ENCODE measurements at regions not wholly inside any gene's neighbourhood (a gene's known extent, or its start where the extent isn't known, plus 50 kb on each side); places are given as distances from the start of the nearest gene placed in this dataset.

DNA sequence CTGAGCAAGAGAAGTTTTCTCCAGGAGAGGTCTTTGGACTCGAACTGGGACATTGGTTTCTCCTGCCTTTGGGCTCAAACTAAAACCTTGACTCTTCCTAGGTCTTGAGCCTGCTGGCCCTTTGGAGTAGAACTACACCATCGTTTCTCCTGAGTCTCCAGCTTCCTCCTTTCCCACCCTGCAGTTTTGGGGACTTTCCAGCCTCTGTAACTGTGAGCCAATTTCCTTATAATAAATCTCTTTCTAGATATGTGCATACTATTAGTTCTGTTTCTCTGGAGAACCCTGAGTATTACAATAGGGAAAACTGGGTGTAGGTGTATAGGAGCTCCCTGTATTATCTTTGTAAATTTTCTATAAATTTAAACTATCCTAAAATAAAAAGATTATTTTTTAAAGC lies 219.8 kb upstream of the AGAP1 start:
- Histone ChIP-seq H3K4me3 (no peak overlapping the region), H3K4me1 (peaks cover 0 to 5% (median 0%) of the 10 kb centered on the region in 6 donors), H3K27ac (no peak overlapping the region), H3K9me3 (no peaks in the 10 kb centered on the region), H3K36me3 (no peaks in the 10 kb centered on the region), H3K27me3 (replicated peaks in 1 of 7) (peaks cover 0 to 44% (median 0%) of the 10 kb centered on the region in 7 donors)
- 32 to 45% (median 36%) methylated on average over 2 of the region's 2 CpGs for WGBS, 5 donors
- DNase-seq: no peak
- TF ChIP-seq POLR2AphosphoS5 (IDR thresholded peaks at IDR 0.05) (no peak), POLR2A (IDR thresholded peaks at IDR 0.05) (no peak)
- TF ChIP-seq, protein P1, sequence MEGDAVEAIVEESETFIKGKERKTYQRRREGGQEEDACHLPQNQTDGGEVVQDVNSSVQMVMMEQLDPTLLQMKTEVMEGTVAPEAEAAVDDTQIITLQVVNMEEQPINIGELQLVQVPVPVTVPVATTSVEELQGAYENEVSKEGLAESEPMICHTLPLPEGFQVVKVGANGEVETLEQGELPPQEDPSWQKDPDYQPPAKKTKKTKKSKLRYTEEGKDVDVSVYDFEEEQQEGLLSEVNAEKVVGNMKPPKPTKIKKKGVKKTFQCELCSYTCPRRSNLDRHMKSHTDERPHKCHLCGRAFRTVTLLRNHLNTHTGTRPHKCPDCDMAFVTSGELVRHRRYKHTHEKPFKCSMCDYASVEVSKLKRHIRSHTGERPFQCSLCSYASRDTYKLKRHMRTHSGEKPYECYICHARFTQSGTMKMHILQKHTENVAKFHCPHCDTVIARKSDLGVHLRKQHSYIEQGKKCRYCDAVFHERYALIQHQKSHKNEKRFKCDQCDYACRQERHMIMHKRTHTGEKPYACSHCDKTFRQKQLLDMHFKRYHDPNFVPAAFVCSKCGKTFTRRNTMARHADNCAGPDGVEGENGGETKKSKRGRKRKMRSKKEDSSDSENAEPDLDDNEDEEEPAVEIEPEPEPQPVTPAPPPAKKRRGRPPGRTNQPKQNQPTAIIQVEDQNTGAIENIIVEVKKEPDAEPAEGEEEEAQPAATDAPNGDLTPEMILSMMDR (IDR thresholded peaks at IDR 0.05 in 8 of 11, conservative IDR thresholded peaks at IDR 0.05 in 3 of 11): no peak
- intact Hi-C loops (cut with DNase I; ENCODE audit: low total_unique reads): no loop called here

- Histone ChIP-seq H3K27ac (no peak overlapping the region), H3K27me3 (replicated peaks in 1 of 7) (peaks cover 0 to 14% (median 0%) of the 10 kb centered on the region in 7 donors), H3K9me3 (no peaks in the 10 kb centered on the region), H3K36me3 (no peaks in the 10 kb centered on the region), H3K4me3 (no peak overlapping the region), H3K4me1 (no peaks in the 10 kb centered on the region)
- intact Hi-C loops (cut with DNase I; ENCODE audit: low total_unique reads): no loop called here
- WGBS, 5 donors: 93 to 98% (median 95%) methylated on average over 3 of the region's 3 CpGs
- DNase-seq: no peak
- TF ChIP-seq, protein P1 (IDR thresholded peaks at IDR 0.05 in 8 of 11, conservative IDR thresholded peaks at IDR 0.05 in 3 of 11): no peak
- TF ChIP-seq POLR2AphosphoS5 (IDR thresholded peaks at IDR 0.05) (no peak), POLR2A (IDR thresholded peaks at IDR 0.05) (no peak)
Measured at GRCh38 chr2:235277485-235277884, 216.4 kb upstream of the AGAP1 start.

GRCh38 chr2:235278771-235279355 lies 215.0 kb upstream of the AGAP1 start:
- TF ChIP-seq POLR2A (IDR thresholded peaks at IDR 0.05): no peak
- TF ChIP-seq, protein P1 (IDR thresholded peaks at IDR 0.05 in 8 of 11, conservative IDR thresholded peaks at IDR 0.05 in 3 of 11): no peak
- no peak for TF ChIP-seq POLR2AphosphoS5 (IDR thresholded peaks at IDR 0.05)
- Histone ChIP-seq H3K4me1 (no peaks in the 10 kb centered on the region), H3K36me3 (no peaks in the 10 kb centered on the region), H3K9me3 (no peaks in the 10 kb centered on the region), H3K27me3 (replicated peaks in 1 of 7) (peaks cover 0 to under 1% (median 0%) of the 10 kb centered on the region in 7 donors), H3K4me3 (no peak overlapping the region), H3K27ac (no peak overlapping the region)
- DNase-seq: no peak
- 86 to 95% (median 91%) methylated on average over 6 of the region's 6 CpGs for WGBS, 5 donors
- intact Hi-C loops (cut with DNase I; ENCODE audit: low total_unique reads): no loop called here

GRCh38 chr2:235279965-235280364 lies 213.9 kb upstream of the AGAP1 start:
- H3K4me1 ChIP-seq: no peaks in the 10 kb centered on the region
- 68 to 100% (median 93%) methylated on average over 1 of the region's 1 CpG for WGBS, 5 donors
- intact Hi-C loops (cut with DNase I; ENCODE audit: low total_unique reads): no loop called here
- H3K4me3 ChIP-seq: no peak overlapping the region
- TF ChIP-seq, protein P1 (IDR thresholded peaks at IDR 0.05 in 8 of 11, conservative IDR thresholded peaks at IDR 0.05 in 3 of 11): no peak
- no peak for TF ChIP-seq POLR2AphosphoS5 (IDR thresholded peaks at IDR 0.05)
- TF ChIP-seq POLR2A (IDR thresholded peaks at IDR 0.05): no peak
- no peak overlapping the region for H3K27ac ChIP-seq
- H3K36me3 ChIP-seq: no peaks in the 10 kb centered on the region
- no peaks in the 10 kb centered on the region for H3K9me3 ChIP-seq
- no peak for DNase-seq
- no peaks in the 10 kb centered on the region for H3K27me3 ChIP-seq (replicated peaks in 1 of 7)

Data from spleen (tissue), 11 donors.